WTC11 (cell line): ENCODE measurements at regions not wholly inside any gene's neighbourhood (a gene's known extent, or its start where the extent isn't known, plus 50 kb on each side); places are given as distances from the start of the nearest gene placed in this dataset.

ENCODE experiments used
- ATF2 ChIP-seq: sonication (generic); formaldehyde crosslinking; IDR thresholded peaks from 2 replicates; pipeline ENCODE4 v1.8.1; 2022; ENCODE audit warnings: low read depth, missing genetic modification reagents, borderline replicate concordance
- CTCF ChIP-seq: fragments of 200-600 bp; IDR thresholded peaks from 2 replicates; pipeline ENCODE4 v1.8.0; 2022; ENCODE audit warnings: antibody characterized with exemption
- ESRRA ChIP-seq: sonication (generic); formaldehyde crosslinking; IDR thresholded peaks from 2 replicates; pipeline ENCODE4 v1.8.1; 2022; ENCODE audit warnings: mild to moderate bottlenecking, missing genetic modification reagents, borderline replicate concordance
- FOXK1 ChIP-seq: sonication (generic); formaldehyde crosslinking; IDR thresholded peaks from 2 replicates; pipeline ENCODE4 v1.8.0; 2022; ENCODE audit warnings: mild to moderate bottlenecking, moderate library complexity, missing genetic modification reagents
- FOXP1 ChIP-seq: sonication (generic); formaldehyde crosslinking; IDR thresholded peaks from 2 replicates; pipeline ENCODE4 v1.8.0; 2022; ENCODE audit warnings: missing genetic modification reagents, mild to moderate bottlenecking, moderate library complexity, borderline replicate concordance
- HMGXB4 ChIP-seq: sonication (generic); formaldehyde crosslinking; IDR thresholded peaks from 2 replicates; pipeline ENCODE4 v1.8.1; 2023; ENCODE audit warnings: mild to moderate bottlenecking, moderate library complexity, missing genetic modification reagents
- JAZF1 ChIP-seq: fragments of 250-450 bp; sonication (Bioruptor Pico); IDR thresholded peaks from 2 replicates; pipeline ENCODE4 v1.9.0; 2021; ENCODE audit warnings: moderate library complexity, mild to moderate bottlenecking, inconsistent platforms
- SMAD3 ChIP-seq: sonication (generic); formaldehyde crosslinking; IDR thresholded peaks from 2 replicates; pipeline ENCODE4 v1.8.0; 2022; ENCODE audit warnings: missing genetic modification reagents, mild to moderate bottlenecking, borderline replicate concordance
- USF2 ChIP-seq: sonication (generic); formaldehyde crosslinking; IDR thresholded peaks from 2 replicates; pipeline ENCODE4 v1.8.1; 2023; ENCODE audit warnings: mild to moderate bottlenecking, missing genetic modification reagents, moderate library complexity
- ZMAT4 ChIP-seq: fragments of 250-450 bp; sonication (Bioruptor Pico); IDR thresholded peaks from 2 replicates; pipeline ENCODE4 v1.9.0; 2021; ENCODE audit warnings: mild to moderate bottlenecking
- ZNF263 ChIP-seq: sonication (generic); formaldehyde crosslinking; IDR thresholded peaks from 2 replicates; pipeline ENCODE4 v1.8.1; 2022; ENCODE audit warnings: low read depth, mild to moderate bottlenecking, moderate library complexity, missing genetic modification reagents
- TF ChIP-seq, protein P1 (sequence below): fragments of 250-450 bp; sonication (Bioruptor Pico); IDR thresholded peaks from 2 replicates; pipeline ENCODE4 v1.9.0; 2021; ENCODE audit warnings: mild to moderate bottlenecking, borderline replicate concordance

DNA sequence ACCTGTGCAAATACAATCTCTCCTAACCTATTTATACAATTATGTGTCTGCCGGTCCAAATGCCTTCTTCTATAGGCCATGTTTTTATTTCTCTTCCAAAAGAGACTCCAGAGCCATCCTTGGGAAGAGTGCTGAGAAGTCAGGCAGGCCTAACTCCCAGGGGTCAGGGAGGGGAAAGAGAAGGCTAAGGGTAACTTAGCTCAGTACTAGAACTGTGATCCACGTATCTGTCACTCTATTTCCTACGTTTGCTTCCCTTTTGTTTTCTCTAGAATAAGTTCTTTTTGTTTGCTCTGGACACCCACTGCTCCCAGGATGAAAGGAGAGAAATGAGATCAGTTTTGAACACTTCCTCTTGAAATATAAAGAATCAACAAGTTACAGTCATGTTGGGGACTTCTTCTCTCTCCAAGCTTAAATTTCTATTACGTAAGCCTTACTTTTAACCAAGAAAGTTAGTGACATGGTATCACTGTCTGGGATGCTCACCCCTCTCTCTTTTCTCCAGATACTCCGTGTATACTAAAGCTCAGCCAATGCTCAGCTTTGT, 79.2 kb downstream of the DAD1 start:
- TF ChIP-seq CTCF = no peak
- TF ChIP-seq ATF2 (CRISPR knock-in tag) = no peak
- no peak for TF ChIP-seq FOXK1 (CRISPR knock-in tag)
- TF ChIP-seq HMGXB4 (CRISPR knock-in tag) = no peak
- TF ChIP-seq, protein P1, sequence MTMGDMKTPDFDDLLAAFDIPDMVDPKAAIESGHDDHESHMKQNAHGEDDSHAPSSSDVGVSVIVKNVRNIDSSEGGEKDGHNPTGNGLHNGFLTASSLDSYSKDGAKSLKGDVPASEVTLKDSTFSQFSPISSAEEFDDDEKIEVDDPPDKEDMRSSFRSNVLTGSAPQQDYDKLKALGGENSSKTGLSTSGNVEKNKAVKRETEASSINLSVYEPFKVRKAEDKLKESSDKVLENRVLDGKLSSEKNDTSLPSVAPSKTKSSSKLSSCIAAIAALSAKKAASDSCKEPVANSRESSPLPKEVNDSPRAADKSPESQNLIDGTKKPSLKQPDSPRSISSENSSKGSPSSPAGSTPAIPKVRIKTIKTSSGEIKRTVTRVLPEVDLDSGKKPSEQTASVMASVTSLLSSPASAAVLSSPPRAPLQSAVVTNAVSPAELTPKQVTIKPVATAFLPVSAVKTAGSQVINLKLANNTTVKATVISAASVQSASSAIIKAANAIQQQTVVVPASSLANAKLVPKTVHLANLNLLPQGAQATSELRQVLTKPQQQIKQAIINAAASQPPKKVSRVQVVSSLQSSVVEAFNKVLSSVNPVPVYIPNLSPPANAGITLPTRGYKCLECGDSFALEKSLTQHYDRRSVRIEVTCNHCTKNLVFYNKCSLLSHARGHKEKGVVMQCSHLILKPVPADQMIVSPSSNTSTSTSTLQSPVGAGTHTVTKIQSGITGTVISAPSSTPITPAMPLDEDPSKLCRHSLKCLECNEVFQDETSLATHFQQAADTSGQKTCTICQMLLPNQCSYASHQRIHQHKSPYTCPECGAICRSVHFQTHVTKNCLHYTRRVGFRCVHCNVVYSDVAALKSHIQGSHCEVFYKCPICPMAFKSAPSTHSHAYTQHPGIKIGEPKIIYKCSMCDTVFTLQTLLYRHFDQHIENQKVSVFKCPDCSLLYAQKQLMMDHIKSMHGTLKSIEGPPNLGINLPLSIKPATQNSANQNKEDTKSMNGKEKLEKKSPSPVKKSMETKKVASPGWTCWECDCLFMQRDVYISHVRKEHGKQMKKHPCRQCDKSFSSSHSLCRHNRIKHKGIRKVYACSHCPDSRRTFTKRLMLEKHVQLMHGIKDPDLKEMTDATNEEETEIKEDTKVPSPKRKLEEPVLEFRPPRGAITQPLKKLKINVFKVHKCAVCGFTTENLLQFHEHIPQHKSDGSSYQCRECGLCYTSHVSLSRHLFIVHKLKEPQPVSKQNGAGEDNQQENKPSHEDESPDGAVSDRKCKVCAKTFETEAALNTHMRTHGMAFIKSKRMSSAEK (CRISPR knock-in tag) = no peak
- TF ChIP-seq USF2 (CRISPR knock-in tag) = no peak
- TF ChIP-seq ZMAT4 (CRISPR knock-in tag) = no peak
- no peak for TF ChIP-seq JAZF1 (CRISPR knock-in tag)
- TF ChIP-seq SMAD3 (CRISPR knock-in tag) = no peak
- TF ChIP-seq ESRRA (CRISPR knock-in tag) = no peak
- no peak for TF ChIP-seq FOXP1 (CRISPR knock-in tag)
- no peak for TF ChIP-seq ZNF263 (CRISPR knock-in tag)
